NB4 (cell line): ENCODE measurements at regions not wholly inside any gene's neighbourhood (a gene's known extent, or its start where the extent isn't known, plus 50 kb on each side); places are given as distances from the start of the nearest gene placed in this dataset.

Experiments
- POLR2A ChIP-seq: IDR thresholded peaks from 2 replicates; pipeline ENCODE4 v1.6.1; 2011; ENCODE audit warnings: mild to moderate bottlenecking; ENCODE audit not compliant: insufficient read length; ENCODE audit errors: extremely low read depth
- TF ChIP-seq, protein P1 (sequence below): IDR thresholded peaks from one replicate; pipeline ENCODE4 v1.5.1; 2012; ENCODE audit warnings: low read depth, low read length

DNA sequence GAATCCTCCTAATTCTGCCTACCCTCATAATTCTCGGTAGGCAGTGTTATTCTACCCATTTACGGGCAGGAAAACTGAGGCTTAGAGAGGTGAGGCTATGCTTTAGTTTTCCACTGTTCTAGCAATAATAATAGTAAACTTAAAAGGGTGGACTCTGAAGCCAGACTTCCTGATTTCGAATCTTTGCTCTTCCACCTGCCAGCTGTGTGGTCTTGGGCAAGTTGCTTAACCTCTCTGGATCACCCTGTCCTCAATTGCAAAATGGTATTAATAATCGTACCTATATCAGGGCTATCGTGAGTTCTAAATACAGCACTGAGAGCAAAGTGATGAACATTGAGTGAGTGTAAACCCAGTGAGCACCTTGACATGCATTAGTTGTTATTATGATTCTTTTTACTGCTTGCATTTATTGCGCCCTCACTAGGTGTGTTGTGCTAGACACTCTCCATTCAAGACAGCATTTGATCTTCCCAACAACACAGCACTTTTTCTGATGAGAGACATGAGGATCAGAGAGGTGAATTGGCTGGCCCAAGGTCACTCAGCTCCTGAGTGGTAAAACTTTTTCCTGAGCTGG is 102.3 kb upstream of the CSF3R start:
- TF ChIP-seq POLR2A = no peak
- TF ChIP-seq, protein P1, sequence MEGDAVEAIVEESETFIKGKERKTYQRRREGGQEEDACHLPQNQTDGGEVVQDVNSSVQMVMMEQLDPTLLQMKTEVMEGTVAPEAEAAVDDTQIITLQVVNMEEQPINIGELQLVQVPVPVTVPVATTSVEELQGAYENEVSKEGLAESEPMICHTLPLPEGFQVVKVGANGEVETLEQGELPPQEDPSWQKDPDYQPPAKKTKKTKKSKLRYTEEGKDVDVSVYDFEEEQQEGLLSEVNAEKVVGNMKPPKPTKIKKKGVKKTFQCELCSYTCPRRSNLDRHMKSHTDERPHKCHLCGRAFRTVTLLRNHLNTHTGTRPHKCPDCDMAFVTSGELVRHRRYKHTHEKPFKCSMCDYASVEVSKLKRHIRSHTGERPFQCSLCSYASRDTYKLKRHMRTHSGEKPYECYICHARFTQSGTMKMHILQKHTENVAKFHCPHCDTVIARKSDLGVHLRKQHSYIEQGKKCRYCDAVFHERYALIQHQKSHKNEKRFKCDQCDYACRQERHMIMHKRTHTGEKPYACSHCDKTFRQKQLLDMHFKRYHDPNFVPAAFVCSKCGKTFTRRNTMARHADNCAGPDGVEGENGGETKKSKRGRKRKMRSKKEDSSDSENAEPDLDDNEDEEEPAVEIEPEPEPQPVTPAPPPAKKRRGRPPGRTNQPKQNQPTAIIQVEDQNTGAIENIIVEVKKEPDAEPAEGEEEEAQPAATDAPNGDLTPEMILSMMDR = no peak
